GM12892 (cell line): ENCODE measurements at regions not wholly inside any gene's neighbourhood (a gene's known extent, or its start where the extent isn't known, plus 50 kb on each side); places are given as distances from the start of the nearest gene placed in this dataset.

Experiments used
- DNase-seq: peaks from one replicate; pipeline ENCODE4 v3.0.0; 2011; ENCODE audit not compliant: insufficient read length
- FAIRE-seq: peaks from 2 replicates; lab custom pipeline; 2011; peaks lifted over from hg19 to GRCh38; lab: Jason Lieb, UNC
- POLR2A ChIP-seq: IDR thresholded peaks from 2 replicates; pipeline ENCODE4 v1.6.1; 2011; ENCODE audit warnings: low read depth, low read length, control low read depth
- POLR2AphosphoS5 ChIP-seq: IDR thresholded peaks from 2 replicates; pipeline ENCODE4 v1.6.1; 2011; ENCODE audit warnings: low read depth, low read length, control low read depth
- TAF1 ChIP-seq: IDR thresholded peaks from 2 replicates; pipeline ENCODE4 v1.6.1; 2011; ENCODE audit warnings: low read depth, mild to moderate bottlenecking, control low read depth, low read length, borderline replicate concordance

GRCh38 chr14:28896337-28896736, 129.8 kb downstream of the FOXG1 start:
- DNase-seq: no peak
- no peak for FAIRE-seq
- no peak for TF ChIP-seq POLR2AphosphoS5
- no peak for TF ChIP-seq TAF1
- TF ChIP-seq POLR2A: no peak

- FAIRE-seq (no peak), DNase-seq (no peak)
- TF ChIP-seq POLR2A (no peak), POLR2AphosphoS5 (no peak), TAF1 (no peak)
These were observed 135.0 kb downstream of the FOXG1 start for GRCh38 chr14:28901631-28902030.

GRCh38 chr14:28902930-28903329, 136.3 kb downstream of the FOXG1 start:
- no peak for DNase-seq
- no peak for FAIRE-seq
- TF ChIP-seq POLR2A (no peak), TAF1 (no peak), POLR2AphosphoS5 (no peak)

GRCh38 chr14:28911521-28911920, 144.9 kb downstream of the FOXG1 start:
- FAIRE-seq (no peak), DNase-seq (no peak)
- TF ChIP-seq POLR2AphosphoS5 (no peak), TAF1 (no peak), POLR2A (no peak)

GRCh38 chr14:28913056-28913455, 146.5 kb downstream of the FOXG1 start:
- TF ChIP-seq POLR2AphosphoS5: no peak
- no peak for TF ChIP-seq TAF1
- no peak for TF ChIP-seq POLR2A
- DNase-seq (no peak), FAIRE-seq (no peak)

GRCh38 chr14:28926122-28926521, 159.5 kb downstream of the FOXG1 start:
- DNase-seq: no peak
- FAIRE-seq: no peak
- TF ChIP-seq TAF1 (no peak), POLR2A (no peak), POLR2AphosphoS5 (no peak)

GRCh38 chr14:28931999-28932398, 165.4 kb downstream of the FOXG1 start:
- FAIRE-seq: no peak
- no peak for DNase-seq
- no peak for TF ChIP-seq POLR2AphosphoS5
- TF ChIP-seq POLR2A: no peak
- no peak for TF ChIP-seq TAF1

GRCh38 chr14:28936601-28937000, 170.0 kb downstream of the FOXG1 start:
- TF ChIP-seq POLR2A (no peak), TAF1 (no peak), POLR2AphosphoS5 (no peak)
- no peak for FAIRE-seq
- no peak for DNase-seq

- no peak for TF ChIP-seq POLR2AphosphoS5
- TF ChIP-seq POLR2A: no peak
- no peak for TF ChIP-seq TAF1
- no peak for DNase-seq
- FAIRE-seq: no peak
These were observed 175.2 kb downstream of the FOXG1 start for GRCh38 chr14:28941758-28942157.

GRCh38 chr14:28944605-28945004, 178.0 kb downstream of the FOXG1 start:
- no peak for FAIRE-seq
- TF ChIP-seq POLR2A (no peak), TAF1 (no peak), POLR2AphosphoS5 (no peak)
- DNase-seq: no peak

GRCh38 chr14:28946267-28946666, 179.7 kb downstream of the FOXG1 start:
- TF ChIP-seq TAF1: no peak
- TF ChIP-seq POLR2A: no peak
- TF ChIP-seq POLR2AphosphoS5: no peak
- DNase-seq: no peak
- no peak for FAIRE-seq

- TF ChIP-seq POLR2A (no peak), TAF1 (no peak), POLR2AphosphoS5 (no peak)
- no peak for DNase-seq
- FAIRE-seq: no peak
These were observed 182.9 kb downstream of the FOXG1 start for GRCh38 chr14:28949503-28949902.
